ENCODE measurements at regions not wholly inside any gene's neighbourhood (a gene's known extent, or its start where the extent isn't known, plus 50 kb on each side); places are given as distances from the start of the nearest gene placed in this dataset.

- Histone ChIP-seq H3K4me3 (no peak overlapping the region), H3K4me1 (ENCODE audit: low read depth) (no peaks in the 10 kb centered on the region), H3K27me3 (no peaks in the 10 kb centered on the region), H3K36me3 (no peaks in the 10 kb centered on the region), H3K9me3 (ENCODE audit: low read depth) (no peaks in the 10 kb centered on the region), H3K27ac (no peak overlapping the region)
- no peak for TF ChIP-seq CTCF (IDR thresholded peaks at IDR 0.05; ENCODE audit: low read depth, low read length)
- DNase-seq (ENCODE audit: low read depth in 1 of 2, low spot score in 1 of 2) = no peak
These were observed 1279.0 kb upstream of the GOT2 start for GRCh38 chr16:60013076-60013475.

- no peaks in the 10 kb centered on the region for H3K36me3 ChIP-seq
- no peak for DNase-seq (ENCODE audit: low read depth in 1 of 2, low spot score in 1 of 2)
- no peak overlapping the region for H3K4me3 ChIP-seq
- H3K27me3 ChIP-seq = no peaks in the 10 kb centered on the region
- H3K9me3 ChIP-seq (ENCODE audit: low read depth) = no peaks in the 10 kb centered on the region
- H3K27ac ChIP-seq = no peak overlapping the region
- no peaks in the 10 kb centered on the region for H3K4me1 ChIP-seq (ENCODE audit: low read depth)
- no peak for TF ChIP-seq CTCF (IDR thresholded peaks at IDR 0.05; ENCODE audit: low read depth, low read length)
These were observed 1267.4 kb upstream of the GOT2 start for GRCh38 chr16:60001523-60001922.

DNA sequence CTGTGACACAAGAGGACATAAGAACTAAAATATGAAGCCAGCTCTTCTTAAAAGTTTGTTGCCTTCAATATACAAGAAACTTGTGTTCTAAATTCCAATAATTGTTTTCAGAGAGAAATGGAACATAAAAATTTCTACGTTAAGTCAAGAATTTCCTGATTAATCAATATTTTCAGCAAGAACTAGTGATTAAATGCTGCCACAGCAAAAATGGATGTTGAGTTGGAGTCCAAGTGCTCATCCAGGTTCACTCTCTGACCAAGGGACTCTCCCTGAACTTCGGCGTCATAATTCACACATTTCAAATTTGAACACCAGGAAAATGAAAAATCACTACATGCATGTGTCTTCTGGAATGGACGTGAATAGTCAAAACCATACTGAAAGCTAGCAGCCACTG is 1263.6 kb upstream of the GOT2 start:
- Histone ChIP-seq H3K9me3 (ENCODE audit: low read depth) (no peaks in the 10 kb centered on the region), H3K27me3 (no peaks in the 10 kb centered on the region), H3K4me1 (ENCODE audit: low read depth) (no peaks in the 10 kb centered on the region), H3K4me3 (no peak overlapping the region), H3K36me3 (no peaks in the 10 kb centered on the region), H3K27ac (no peak overlapping the region)
- no peak for TF ChIP-seq CTCF (IDR thresholded peaks at IDR 0.05; ENCODE audit: low read depth, low read length)
- no peak for DNase-seq (ENCODE audit: low read depth in 1 of 2, low spot score in 1 of 2)

GRCh38 chr16:59993101-59993500 is 1259.0 kb upstream of the GOT2 start:
- no peak for DNase-seq (ENCODE audit: low read depth in 1 of 2, low spot score in 1 of 2)
- Histone ChIP-seq H3K9me3 (ENCODE audit: low read depth) (no peaks in the 10 kb centered on the region), H3K36me3 (no peaks in the 10 kb centered on the region), H3K27ac (no peak overlapping the region), H3K27me3 (no peaks in the 10 kb centered on the region), H3K4me1 (ENCODE audit: low read depth) (no peaks in the 10 kb centered on the region), H3K4me3 (no peak overlapping the region)
- no peak for TF ChIP-seq CTCF (IDR thresholded peaks at IDR 0.05; ENCODE audit: low read depth, low read length)

DNA sequence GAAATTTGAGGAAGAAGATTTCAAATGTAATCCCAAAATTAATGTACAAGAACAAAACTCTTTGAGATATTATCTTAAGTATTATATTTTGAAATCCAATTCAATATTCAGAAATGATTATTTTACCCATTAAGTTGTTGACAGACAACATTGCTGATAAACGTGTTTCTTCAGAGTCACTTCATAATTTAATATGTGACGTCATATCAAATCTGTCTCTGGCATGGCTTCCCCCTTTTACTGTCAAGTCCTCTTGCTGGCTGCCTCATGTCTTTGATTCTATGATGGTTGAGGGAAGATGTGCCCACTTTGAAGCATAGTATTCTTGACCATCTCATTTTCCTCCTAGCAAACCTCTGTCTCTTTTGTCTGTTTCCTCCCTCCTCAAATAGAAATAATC is 1257.1 kb upstream of the GOT2 start:
- DNase-seq (ENCODE audit: low read depth in 1 of 2, low spot score in 1 of 2) = no peak
- Histone ChIP-seq H3K4me3 (no peak overlapping the region), H3K4me1 (ENCODE audit: low read depth) (no peaks in the 10 kb centered on the region), H3K27ac (no peak overlapping the region), H3K9me3 (ENCODE audit: low read depth) (no peaks in the 10 kb centered on the region), H3K27me3 (no peaks in the 10 kb centered on the region), H3K36me3 (no peaks in the 10 kb centered on the region)
- TF ChIP-seq CTCF (IDR thresholded peaks at IDR 0.05; ENCODE audit: low read depth, low read length) = no peak

DNA sequence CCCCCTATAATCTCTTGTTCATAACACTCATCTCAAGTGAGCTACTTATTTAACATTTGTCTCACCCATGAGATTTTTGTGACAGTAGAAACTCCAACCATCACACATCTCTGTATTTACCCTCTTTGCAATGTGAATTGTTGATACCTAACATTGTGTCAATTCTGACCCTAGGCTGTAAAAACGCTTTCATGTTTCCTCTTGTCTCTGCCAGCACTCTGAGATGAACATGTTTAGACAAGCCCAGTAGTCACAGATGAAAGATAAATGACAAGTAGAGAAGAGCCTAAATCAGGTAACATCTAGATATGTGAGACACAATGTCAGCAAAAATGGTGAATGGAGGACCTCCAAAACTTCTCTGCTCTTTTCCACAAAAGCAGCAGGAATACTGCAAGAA is 1254.5 kb upstream of the GOT2 start:
- H3K27me3 ChIP-seq = no peaks in the 10 kb centered on the region
- TF ChIP-seq CTCF (IDR thresholded peaks at IDR 0.05; ENCODE audit: low read depth, low read length) = no peak
- H3K36me3 ChIP-seq = no peaks in the 10 kb centered on the region
- no peak for DNase-seq (ENCODE audit: low read depth in 1 of 2, low spot score in 1 of 2)
- no peaks in the 10 kb centered on the region for H3K4me1 ChIP-seq (ENCODE audit: low read depth)
- H3K9me3 ChIP-seq (ENCODE audit: low read depth) = no peaks in the 10 kb centered on the region
- H3K4me3 ChIP-seq = no peak overlapping the region
- no peak overlapping the region for H3K27ac ChIP-seq

Measured in cardiac muscle cell (in vitro differentiated cells and primary cell).